GM18951 (cell line): ENCODE measurements at regions not wholly inside any gene's neighbourhood (a gene's known extent, or its start where the extent isn't known, plus 50 kb on each side); places are given as distances from the start of the nearest gene placed in this dataset.

Experiments
- POLR2A ChIP-seq: IDR thresholded peaks from 4 replicates; pipeline ENCODE4 v1.6.1; 2011; ENCODE audit warnings: mild to moderate bottlenecking; ENCODE audit not compliant: insufficient read length, insufficient read depth; ENCODE audit errors: extremely low read depth
- in situ Hi-C: fragments of 300-500 bp; cut with MboI; formaldehyde crosslinking; loops from one replicate; pipeline ENCODE4 v1.12.0; 2022; ENCODE audit warnings: low sequenced_read_pairs, mixed read lengths, inconsistent platforms; ENCODE audit not compliant: unreplicated experiment

- TF ChIP-seq POLR2A, result no peak
- in situ Hi-C loops, result no loop called here
Observed at GRCh38 chr4:62170235-62170634, 970.1 kb downstream of the ADGRL3 start.

DNA sequence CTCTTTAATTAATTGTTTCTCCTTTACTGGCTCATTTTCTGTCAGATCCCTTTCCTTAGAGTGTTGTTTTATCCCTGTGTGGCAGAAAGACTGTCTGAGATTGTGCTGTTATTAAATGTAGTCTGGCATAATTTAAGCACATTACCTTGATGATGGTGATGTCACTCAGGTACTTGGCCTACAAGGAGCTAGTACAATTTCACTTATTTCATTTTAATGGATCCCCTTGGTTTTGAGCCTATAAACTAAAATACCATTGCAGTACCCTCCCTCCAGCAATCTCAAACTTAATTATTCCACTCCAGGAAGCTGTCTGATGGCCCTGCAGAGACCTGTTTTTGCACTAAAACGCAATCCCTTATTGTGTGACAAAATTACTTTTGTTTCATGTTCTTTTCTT, 968.6 kb downstream of the ADGRL3 start:
- in situ Hi-C loops, result no loop called here
- no peak for TF ChIP-seq POLR2A

DNA sequence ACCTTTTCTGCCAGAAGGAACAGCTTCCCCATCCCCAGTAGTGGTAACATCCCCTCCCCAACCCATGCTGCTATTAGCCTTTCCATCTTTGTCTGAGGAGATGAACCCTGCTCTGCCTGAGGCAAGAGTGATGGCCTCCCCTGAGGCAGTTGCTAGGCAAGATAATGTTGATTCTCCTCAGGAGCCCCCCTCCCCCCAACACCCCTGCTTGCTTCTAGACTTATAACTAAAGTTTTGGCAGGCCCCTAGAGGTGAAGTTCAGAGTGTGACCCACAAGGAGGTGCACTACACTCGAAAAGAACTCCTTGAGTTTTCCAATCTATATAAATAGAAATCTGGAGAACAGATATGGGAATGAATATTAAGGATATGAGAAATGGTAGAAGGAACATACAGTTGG, 962.5 kb downstream of the ADGRL3 start:
- in situ Hi-C loops, result no loop called here
- no peak for TF ChIP-seq POLR2A

GRCh38 chr4:62161446-62161845, 961.3 kb downstream of the ADGRL3 start:
- in situ Hi-C loops, result no loop called here
- TF ChIP-seq POLR2A, result no peak

DNA sequence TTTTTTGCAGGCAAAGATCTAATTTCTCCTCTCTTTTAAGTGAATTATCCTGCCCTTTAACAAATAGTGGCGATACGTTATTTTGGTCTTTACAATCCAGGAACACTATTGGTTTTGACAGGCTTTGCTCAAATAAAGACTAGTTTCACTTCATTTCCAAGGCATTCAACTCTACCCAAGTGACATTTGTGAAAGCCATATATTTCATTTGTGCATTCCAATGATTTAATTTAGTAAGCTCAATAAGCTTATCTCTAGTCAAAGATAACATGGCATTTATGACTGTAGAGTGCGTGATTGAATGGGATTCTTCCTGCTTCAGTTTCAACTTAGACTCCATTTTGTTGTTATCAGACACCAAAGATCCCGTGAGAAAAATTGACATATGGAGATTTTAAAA, 959.8 kb downstream of the ADGRL3 start:
- in situ Hi-C loops, result no loop called here
- no peak for TF ChIP-seq POLR2A

DNA sequence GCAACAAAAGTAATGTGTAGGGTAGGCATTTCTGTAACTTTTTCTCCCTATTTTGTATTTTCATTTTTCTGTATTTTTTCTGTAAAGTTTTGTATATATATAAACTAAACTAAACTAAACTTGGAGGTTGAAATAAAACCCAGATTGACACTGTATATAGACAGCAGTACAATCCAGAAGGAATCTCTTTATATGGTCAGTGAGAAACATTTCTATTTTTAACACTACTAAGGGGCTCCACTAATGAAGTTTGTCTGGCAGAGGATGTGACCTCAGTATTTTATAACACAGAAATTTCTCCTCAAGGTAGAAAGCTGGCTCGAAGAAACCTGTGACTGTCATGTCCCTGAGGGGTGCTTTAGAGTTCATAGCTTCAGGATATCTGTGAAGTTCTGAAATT, 959.2 kb downstream of the ADGRL3 start:
- TF ChIP-seq POLR2A, result no peak
- in situ Hi-C loops, result no loop called here

- in situ Hi-C loops, result no loop called here
- TF ChIP-seq POLR2A, result no peak
Observed at GRCh38 chr4:62156205-62156604, 956.1 kb downstream of the ADGRL3 start.

GRCh38 chr4:62145276-62145675, 945.1 kb downstream of the ADGRL3 start:
- no peak for TF ChIP-seq POLR2A
- in situ Hi-C loops, result no loop called here

DNA sequence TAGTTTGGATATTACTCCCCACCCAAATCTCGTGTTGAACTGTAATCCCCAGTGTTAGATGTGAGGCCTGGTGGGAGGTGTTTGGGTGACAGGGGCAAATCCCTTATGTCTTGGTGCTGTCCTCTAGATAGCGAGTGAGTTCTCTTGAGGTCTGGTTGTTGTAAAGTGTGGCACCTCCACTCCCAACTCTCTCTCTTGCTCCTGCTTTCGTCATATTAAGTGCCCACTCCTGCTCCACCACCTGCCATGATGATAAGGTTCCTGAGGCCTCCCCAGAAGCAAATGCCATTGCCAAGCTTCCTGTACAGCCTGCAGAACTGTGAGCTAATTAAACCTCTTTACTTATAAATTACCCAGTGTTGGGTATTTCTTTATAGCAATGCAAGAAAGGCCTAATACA, 944.3 kb downstream of the ADGRL3 start:
- TF ChIP-seq POLR2A, result no peak
- in situ Hi-C loops, result no loop called here

GRCh38 chr4:62135565-62136156, 935.5 kb downstream of the ADGRL3 start:
- TF ChIP-seq POLR2A, result no peak
- in situ Hi-C loops, result no loop called here

GRCh38 chr4:62133977-62134376, 933.9 kb downstream of the ADGRL3 start:
- in situ Hi-C loops, result no loop called here
- TF ChIP-seq POLR2A, result no peak

DNA sequence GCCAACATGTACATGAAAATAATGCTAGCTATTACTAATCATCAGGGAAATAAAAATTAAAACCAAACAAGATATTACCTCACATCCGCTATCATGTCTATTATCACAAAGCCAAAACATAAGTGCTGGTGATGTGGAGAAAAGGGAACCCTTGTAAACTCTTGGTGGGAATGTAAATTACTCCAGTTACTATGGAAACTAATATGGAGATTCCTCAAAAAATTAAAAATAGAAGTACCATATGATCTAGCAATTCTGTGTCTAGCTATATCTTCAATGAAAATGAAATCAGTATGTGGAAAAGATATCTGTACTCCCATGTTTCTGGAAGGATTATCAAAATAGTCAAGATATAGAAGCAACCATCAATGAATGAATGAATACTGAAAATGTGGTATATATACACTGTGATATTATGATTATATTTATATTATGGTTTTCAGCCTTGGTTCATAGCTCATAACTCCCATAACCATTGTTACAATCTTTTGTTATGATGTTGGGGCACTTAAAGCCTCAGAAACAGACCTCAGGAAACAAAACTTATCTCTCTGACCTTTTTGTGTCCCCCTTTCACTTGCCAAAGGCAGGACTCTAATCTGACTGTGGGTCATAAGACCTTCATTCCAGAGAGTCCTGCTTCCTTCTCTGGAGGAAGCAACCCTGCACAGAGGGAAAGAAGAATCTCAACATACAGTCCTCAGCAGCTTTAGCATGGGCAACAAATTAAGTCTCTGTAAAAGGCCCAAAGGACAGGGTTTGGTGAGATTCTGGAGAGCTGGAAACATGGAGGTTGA, 933.2 kb downstream of the ADGRL3 start:
- in situ Hi-C loops, result no loop called here
- no peak for TF ChIP-seq POLR2A

- TF ChIP-seq POLR2A, result no peak
- in situ Hi-C loops, result no loop called here
Observed at GRCh38 chr4:62131049-62131448, 930.9 kb downstream of the ADGRL3 start.

GRCh38 chr4:62130637-62131036, 930.5 kb downstream of the ADGRL3 start:
- TF ChIP-seq POLR2A, result no peak
- in situ Hi-C loops, result no loop called here

- no peak for TF ChIP-seq POLR2A
- in situ Hi-C loops, result no loop called here
Observed at GRCh38 chr4:62130230-62130629, 930.1 kb downstream of the ADGRL3 start.
